H1 (cell line): ENCODE measurements at regions not wholly inside any gene's neighbourhood (a gene's known extent, or its start where the extent isn't known, plus 50 kb on each side); places are given as distances from the start of the nearest gene placed in this dataset.
A peak's percentile ranks its signal among the peaks of the same experiment; 100 is the strongest.
"Not testable (repeated sequence)": the region's sequence is repeated elsewhere in the genome, so short reads cannot be mapped to it uniquely, and the experiment has no call there.

Experiments used
- CTCF ChIA-PET: fragments of 300-600 bp; sonication (Branson Sonifier 250); formaldehyde crosslinking; loops from one replicate; lab custom pipeline; 2021; ENCODE audit not compliant: partially characterized antibody; lab: Charles Lee
- POLR2A ChIA-PET: fragments of 300-600 bp; sonication (Branson Sonifier 250); formaldehyde crosslinking; loops from one replicate; lab custom pipeline; 2021; ENCODE audit warnings: inconsistent platforms; ENCODE audit not compliant: partially characterized antibody; lab: Charles Lee
- DNase-seq, 2 experiments: peaks; one replicate each; pipeline versions ENCODE4 v3.0.0 to v3.0.0-alpha.2; 2010 to 2022; ENCODE audit warnings: low spot score in 2 of 2, low read depth in 1 of 2, mixed read lengths in 1 of 2
- FAIRE-seq: peaks from 2 replicates; lab custom pipeline; 2011; peaks lifted over from hg19 to GRCh38; lab: Jason Lieb, UNC
- H2AFZ ChIP-seq: 2 replicates; pipeline ENCODE4 v1.8.1; 2012; ENCODE audit warnings: low read length, inconsistent platforms
- H2AK5ac ChIP-seq: 2 replicates; pipeline ENCODE4 v1.6.1; 2013; ENCODE audit warnings: low read depth, low read length
- H2BK120ac ChIP-seq: replicated peaks from 2 replicates; pipeline ENCODE3; 2013; ENCODE audit warnings: low read depth, low read length, inconsistent platforms
- H2BK12ac ChIP-seq: 2 replicates; pipeline ENCODE4 v1.6.1; 2013; ENCODE audit warnings: low read depth, low read length
- H2BK15ac ChIP-seq: 2 replicates; pipeline ENCODE4 v1.6.1; 2013; ENCODE audit warnings: low read length
- H2BK20ac ChIP-seq: 2 replicates; pipeline ENCODE4 v1.6.1; 2013; ENCODE audit warnings: low read length
- H2BK5ac ChIP-seq: 2 replicates; pipeline ENCODE4 v1.6.1; 2013; ENCODE audit warnings: low read depth, low read length
- H3K14ac ChIP-seq: 2 replicates; pipeline ENCODE4 v1.6.1; 2013; ENCODE audit warnings: inconsistent platforms; ENCODE audit not compliant: insufficient read length
- H3K18ac ChIP-seq: 2 replicates; pipeline ENCODE4 v1.6.1; 2013; ENCODE audit warnings: low read length; ENCODE audit errors: extremely low read depth
- H3K23ac ChIP-seq: 2 replicates; pipeline ENCODE4 v1.6.1; 2013; ENCODE audit warnings: inconsistent platforms; ENCODE audit not compliant: insufficient read length
- H3K23me2 ChIP-seq: 2 replicates; pipeline ENCODE4 v1.6.1; 2013; ENCODE audit warnings: low read depth, low read length
- H3K27ac ChIP-seq: 2 replicates; pipeline ENCODE4 v1.6.1; 2011; ENCODE audit warnings: low read depth, low read length, inconsistent platforms
- H3K27me3 ChIP-seq, 4 experiments: replicated peaks in 1 of 4; 1 replicate in 1 of 4; 2 replicates in 3 of 4; pipeline versions ENCODE4 v1.6.1 to v1.8.1; 2011 to 2013; ENCODE audit warnings: low read length in 3 of 4, mild to moderate bottlenecking in 3 of 4, inconsistent platforms in 2 of 4, mixed read lengths in 2 of 4, moderate library complexity in 1 of 4; ENCODE audit not compliant: control insufficient read depth in 3 of 4, insufficient read depth in 3 of 4; ENCODE audit errors: extremely low read depth in 1 of 4
- H3K36me3 ChIP-seq, 4 experiments: 2 replicates each; pipeline versions ENCODE4 v1.6.1 to v1.8.1; 2011 to 2013; ENCODE audit warnings: mild to moderate bottlenecking in 4 of 4, low read length in 3 of 4, moderate library complexity in 2 of 4, control low read depth in 1 of 4, inconsistent platforms in 1 of 4; ENCODE audit not compliant: insufficient read depth in 4 of 4, control insufficient read depth in 2 of 4
- H3K4ac ChIP-seq: replicated peaks from 2 replicates; pipeline ENCODE3; 2013; ENCODE audit warnings: low read length, low read depth, mixed read lengths, inconsistent platforms; ENCODE audit not compliant: insufficient read length
- H3K4me1 ChIP-seq, 4 experiments: replicated peaks in 1 of 4; 1 replicate in 1 of 4; 2 replicates in 3 of 4; pipeline versions ENCODE4 v1.6.1 to v1.8.1; 2011 to 2013; ENCODE audit warnings: low read length in 3 of 4, inconsistent platforms in 2 of 4, mixed read lengths in 1 of 4; ENCODE audit not compliant: insufficient read depth in 4 of 4, control insufficient read depth in 3 of 4
- H3K4me2 ChIP-seq, 2 experiments: 2 replicates each; pipeline versions ENCODE4 v1.6.1 to v1.8.1; 2011 to 2013; ENCODE audit warnings: low read depth in 2 of 2, low read length in 2 of 2, control low read depth in 1 of 2, inconsistent platforms in 1 of 2, mild to moderate bottlenecking in 1 of 2; ENCODE audit not compliant: insufficient read depth in 1 of 2
- H3K4me3 ChIP-seq, 4 experiments: fragments of 200-600, 300-600 bp in 1 of 4; sonication (generic), shearing (Covaris generic), sonication (Bioruptor Twin) in 1 of 4; 2 replicates each; pipeline versions ENCODE4 v1.5.1 to v1.8.1; 2011 to 2016; ENCODE audit warnings: low read length in 4 of 4, low read depth in 3 of 4, control low read depth in 2 of 4, inconsistent platforms in 2 of 4, mild to moderate bottlenecking in 2 of 4, mixed read lengths in 1 of 4, moderate library complexity in 1 of 4; ENCODE audit not compliant: insufficient read depth in 2 of 4; ENCODE audit errors: extremely low read depth in 1 of 4
- H3K56ac ChIP-seq: replicated peaks from 2 replicates; pipeline ENCODE3; 2013; ENCODE audit warnings: low read depth, mild to moderate bottlenecking, mixed read lengths, low read length, inconsistent platforms; ENCODE audit not compliant: insufficient read length
- H3K79me1 ChIP-seq: 2 replicates; pipeline ENCODE4 v1.6.1; 2013; ENCODE audit warnings: low read depth, low read length, control low read depth
- H3K79me2 ChIP-seq, 2 experiments: 2 replicates each; pipeline versions ENCODE4 v1.6.1 to v1.8.1; 2012 to 2013; ENCODE audit warnings: low read length in 2 of 2, mild to moderate bottlenecking in 2 of 2, inconsistent platforms in 1 of 2; ENCODE audit not compliant: insufficient read depth in 2 of 2, control insufficient read depth in 1 of 2
- H3K9ac ChIP-seq, 4 experiments: replicated peaks in 1 of 4; 1 replicate in 1 of 4; 2 replicates in 3 of 4; pipeline versions ENCODE4 v1.6.1 to v1.8.1; 2011 to 2013; ENCODE audit warnings: low read depth in 3 of 4, low read length in 3 of 4, control low read depth in 2 of 4, mild to moderate bottlenecking in 2 of 4, moderate library complexity in 2 of 4, inconsistent platforms in 1 of 4; ENCODE audit errors: extremely low read depth in 1 of 4
- H3K9me3 ChIP-seq, 2 experiments: 2 replicates each; pipeline versions ENCODE4 v1.6.1 to v1.8.1; 2012 to 2013; ENCODE audit warnings: mild to moderate bottlenecking in 2 of 2, moderate library complexity in 2 of 2, control low read depth in 1 of 2, inconsistent platforms in 1 of 2, low read depth in 1 of 2, low read length in 1 of 2, mixed read lengths in 1 of 2; ENCODE audit not compliant: insufficient read depth in 2 of 2
- H4K20me1 ChIP-seq, 2 experiments: replicated peaks in 1 of 2; 2 replicates each; pipeline versions ENCODE3 to v1.8.1; 2011 to 2013; ENCODE audit warnings: inconsistent platforms in 2 of 2, low read length in 2 of 2, mild to moderate bottlenecking in 1 of 2; ENCODE audit not compliant: insufficient read depth in 2 of 2, control insufficient read depth in 1 of 2
- H4K5ac ChIP-seq: 2 replicates; pipeline ENCODE4 v1.6.1; 2013; ENCODE audit warnings: low read length, low read depth, mixed read lengths, inconsistent platforms; ENCODE audit not compliant: insufficient read length
- H4K8ac ChIP-seq: 2 replicates; pipeline ENCODE4 v1.8.0; 2013; ENCODE audit warnings: mild to moderate bottlenecking, moderate library complexity, low read length, inconsistent platforms; ENCODE audit not compliant: insufficient read depth; ENCODE audit errors: extremely low read depth
- H4K91ac ChIP-seq: replicated peaks from 2 replicates; pipeline ENCODE3; 2013; ENCODE audit warnings: low read length, mixed read lengths, inconsistent platforms; ENCODE audit not compliant: insufficient read length
- CEBPB ChIP-seq: IDR thresholded peaks from 2 replicates; pipeline ENCODE4 v1.6.1; 2012; ENCODE audit warnings: low read depth, low read length
- MAFK ChIP-seq: IDR thresholded peaks from 2 replicates; pipeline ENCODE4 v1.6.1; 2012; ENCODE audit warnings: low read depth, mild to moderate bottlenecking, improper control_type of control experiment, low read length
- WGBS, 2 experiments: shearing (Covaris generic) in 1 of 2; methylation state at CpG; one replicate each; pipeline versions ENCODE4 v1.1.6 to v1.1.7; 2013 to 2015; ENCODE audit warnings: low lambda C conversion rate in 2 of 2, mixed read lengths in 2 of 2, inconsistent platforms in 1 of 2, low coverage in 1 of 2, missing lambda C conversion rate in 1 of 2; ENCODE audit not compliant: insufficient replicate concordance in 2 of 2, insufficient coverage in 1 of 2, insufficient read length in 1 of 2; ENCODE audit errors: extremely low coverage in 1 of 2, missing lambda C conversion rate in 1 of 2; 5-methylcytosine and 5-hydroxymethylcytosine counted together

- H2BK12ac ChIP-seq = no peak overlapping the region
- no peak overlapping the region for H3K4ac ChIP-seq
- no peak overlapping the region for H3K4me3 ChIP-seq
- CTCF ChIA-PET = no interaction called here
- no peak overlapping the region for H2AFZ ChIP-seq
- 93% methylated on average over 1 of the region's 1 CpG; no CpG with 5 or more reads in 1 of the 2 experiments for WGBS, 2 experiments
- H3K9ac ChIP-seq = no peak overlapping the region
- H4K20me1 ChIP-seq = no peaks in the 10 kb centered on the region
- peaks cover 10 to 15% of the 10 kb centered on the region in 2 experiments; a peak in 3 of 4 replicates for H3K9me3 ChIP-seq
- H4K8ac ChIP-seq = no peak overlapping the region
- no peak overlapping the region for H3K18ac ChIP-seq
- TF ChIP-seq CEBPB = peak; percentile 58; the same call in 1 of the 2 replicates
- no peak for TF ChIP-seq MAFK
- no peak overlapping the region for H3K27ac ChIP-seq
- H4K91ac ChIP-seq = no peak overlapping the region
- H3K56ac ChIP-seq = no peak overlapping the region
- FAIRE-seq (no peak), DNase-seq (no peak)
- no peaks in the 10 kb centered on the region for H3K27me3 ChIP-seq
- H3K23me2 ChIP-seq = no peaks in the 10 kb centered on the region
- no peaks in the 10 kb centered on the region for H3K79me2 ChIP-seq
- no peak overlapping the region for H3K4me2 ChIP-seq
- H3K4me1 ChIP-seq = no peaks in the 10 kb centered on the region
- H2AK5ac ChIP-seq = no peak overlapping the region
- no peaks in the 10 kb centered on the region for H3K36me3 ChIP-seq
- POLR2A ChIA-PET = no interaction called here
- no peaks in the 10 kb centered on the region for H3K79me1 ChIP-seq
- H2BK5ac ChIP-seq = no peak overlapping the region
- no peak overlapping the region for H3K14ac ChIP-seq
- no peak overlapping the region for H2BK15ac ChIP-seq
- H3K23ac ChIP-seq = no peak overlapping the region
- no peak overlapping the region for H2BK120ac ChIP-seq
- no peak overlapping the region for H4K5ac ChIP-seq
- no peak overlapping the region for H2BK20ac ChIP-seq
Measured at GRCh38 chr1:90348934-90349333, 354.0 kb downstream of the ZNF326 start.

DNA sequence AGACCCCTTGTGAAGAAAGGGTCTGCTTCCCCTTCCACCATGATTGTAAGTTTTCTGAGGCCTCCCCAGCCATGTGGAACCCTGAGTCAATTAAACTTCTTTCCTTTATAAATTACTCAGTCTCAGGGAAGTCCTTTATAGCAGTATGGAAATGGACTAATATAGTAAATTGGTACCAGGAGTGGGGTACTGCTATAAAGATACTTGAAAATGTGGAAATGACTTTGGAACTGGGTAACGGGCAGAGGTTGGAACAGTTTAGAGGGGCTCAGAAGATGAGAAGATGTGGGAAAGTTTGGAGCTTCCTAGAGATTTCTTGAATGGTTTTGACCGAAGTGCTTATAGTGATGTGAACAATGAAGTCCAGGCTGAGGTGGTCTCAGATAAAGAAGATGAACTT is 353.5 kb downstream of the ZNF326 start:
- H4K8ac ChIP-seq, H3K27me3 ChIP-seq, H3K4me1 ChIP-seq, H3K23me2 ChIP-seq, H3K79me2 ChIP-seq, H3K56ac ChIP-seq, H3K14ac ChIP-seq, H4K5ac ChIP-seq, FAIRE-seq, H2BK15ac ChIP-seq, H4K20me1 ChIP-seq, H3K79me1 ChIP-seq, H4K91ac ChIP-seq, H2BK5ac ChIP-seq, H3K23ac ChIP-seq, H2BK12ac ChIP-seq, H2BK20ac ChIP-seq, H3K4me2 ChIP-seq, POLR2A ChIA-PET, H3K36me3 ChIP-seq, H3K9ac ChIP-seq, H2AFZ ChIP-seq, H2BK120ac ChIP-seq, H3K27ac ChIP-seq, DNase-seq, H3K18ac ChIP-seq, H3K4ac ChIP-seq, H3K4me3 ChIP-seq, H2AK5ac ChIP-seq: not testable (repeated sequence)
- CTCF ChIA-PET = interaction anchor here (1.0 kb wide), 2 partner anchors 13 to 15 kb away, joined by 4 to 5 read pairs; no protein-coding TSS in a partner anchor
- WGBS, 2 experiments = 75% methylated on average over 2 of the region's 2 CpGs; no CpG with 5 or more reads in 1 of the 2 experiments
- peaks cover 10 to 15% of the 10 kb centered on the region in 2 experiments; a peak in 3 of 4 replicates for H3K9me3 ChIP-seq
